ENCODE measurements at regions not wholly inside any gene's neighbourhood (a gene's known extent, or its start where the extent isn't known, plus 50 kb on each side); places are given as distances from the start of the nearest gene placed in this dataset.
"Not testable (repeated sequence)": the region's sequence is repeated elsewhere in the genome, so short reads cannot be mapped to it uniquely, and the experiment has no call there.

GRCh38 chr9:67724885-67725284 lies 133.8 kb upstream of the ANKRD20A1 start:
- H3K4me3 ChIP-seq (ENCODE audit: low read depth in 1 of 2, low read length in 2 of 2); H4K20me1 ChIP-seq (ENCODE audit: insufficient read depth, low read length); H2AFZ ChIP-seq (ENCODE audit: low read depth, low read length); H3K79me2 ChIP-seq (ENCODE audit: insufficient read depth, low read length); H3K27ac ChIP-seq (ENCODE audit: low read length); H3K36me3 ChIP-seq (ENCODE audit: insufficient read depth, low read length); H3K9me3 ChIP-seq (ENCODE audit: insufficient read depth, low read length, severe bottlenecking); ATAC-seq (ENCODE audit: insufficient read depth, low read depth); H3K27me3 ChIP-seq (ENCODE audit: insufficient read depth, low read length, poor library complexity); H3K4me1 ChIP-seq (ENCODE audit: insufficient read depth, low read length); H3K9ac ChIP-seq (ENCODE audit: low read depth, low read length): not testable (repeated sequence)
- H3K4me2 ChIP-seq (ENCODE audit: insufficient read depth, low read length), result peak overlapping the region; percentile 42; the same call in 1 of the 2 replicates
- DNase-seq, result peak; percentile 53

DNA sequence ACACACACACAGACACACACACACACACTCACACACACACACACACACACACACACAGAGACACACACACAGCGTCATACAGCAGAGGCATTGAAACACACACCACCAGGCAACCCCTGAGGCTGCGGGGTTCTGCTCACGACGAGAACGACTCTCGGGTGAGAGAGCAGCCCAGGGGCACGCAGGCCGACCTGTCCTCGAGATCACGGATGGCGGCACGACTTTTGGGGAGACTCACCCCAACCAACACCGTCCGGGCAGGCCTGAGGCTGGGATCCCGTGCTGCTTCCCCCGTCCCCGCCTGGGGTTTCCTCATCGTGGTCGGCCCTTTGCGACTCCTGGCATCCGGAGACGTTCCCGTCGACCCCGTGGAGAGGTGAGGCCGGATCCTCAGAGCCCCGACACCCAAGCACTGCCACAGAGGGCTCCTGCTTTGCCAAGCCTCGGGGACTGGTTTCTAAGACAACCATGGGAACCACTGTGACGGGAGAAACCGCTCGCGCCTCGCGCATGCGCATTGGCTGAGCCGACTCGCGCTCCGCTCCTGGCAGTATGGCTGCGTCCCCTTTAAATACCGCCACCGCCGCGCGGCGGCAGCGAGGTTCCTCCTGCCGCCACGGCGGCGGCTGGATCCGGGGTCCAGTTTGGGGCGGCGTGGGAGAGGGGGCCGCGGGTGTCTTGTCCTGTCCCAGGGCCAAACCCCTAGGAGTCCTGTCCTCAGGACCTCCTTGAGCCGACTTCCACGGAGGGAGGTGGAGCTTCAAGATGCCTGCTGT lies 132.3 kb upstream of the ANKRD20A1 start:
- H3K9ac ChIP-seq (ENCODE audit: low read depth, low read length); H3K9me3 ChIP-seq (ENCODE audit: insufficient read depth, low read length, severe bottlenecking); H3K27me3 ChIP-seq (ENCODE audit: insufficient read depth, low read length, poor library complexity); H3K4me1 ChIP-seq (ENCODE audit: insufficient read depth, low read length); H3K79me2 ChIP-seq (ENCODE audit: insufficient read depth, low read length); H3K36me3 ChIP-seq (ENCODE audit: insufficient read depth, low read length); H3K27ac ChIP-seq (ENCODE audit: low read length); H2AFZ ChIP-seq (ENCODE audit: low read depth, low read length); H4K20me1 ChIP-seq (ENCODE audit: insufficient read depth, low read length): not testable (repeated sequence)
- DNase-seq (peak; percentile 29), ATAC-seq (ENCODE audit: insufficient read depth, low read depth) (peak; percentile 54; the same call in 2 of the 3 replicates)
- peak overlapping the region in 1 of 2 experiments; percentile 44; a peak in 1 of 4 replicates for H3K4me3 ChIP-seq (ENCODE audit: low read depth in 1 of 2, low read length in 2 of 2)
- peak overlapping the region; percentile 36; the same call in 1 of the 2 replicates for H3K4me2 ChIP-seq (ENCODE audit: insufficient read depth, low read length)

DNA sequence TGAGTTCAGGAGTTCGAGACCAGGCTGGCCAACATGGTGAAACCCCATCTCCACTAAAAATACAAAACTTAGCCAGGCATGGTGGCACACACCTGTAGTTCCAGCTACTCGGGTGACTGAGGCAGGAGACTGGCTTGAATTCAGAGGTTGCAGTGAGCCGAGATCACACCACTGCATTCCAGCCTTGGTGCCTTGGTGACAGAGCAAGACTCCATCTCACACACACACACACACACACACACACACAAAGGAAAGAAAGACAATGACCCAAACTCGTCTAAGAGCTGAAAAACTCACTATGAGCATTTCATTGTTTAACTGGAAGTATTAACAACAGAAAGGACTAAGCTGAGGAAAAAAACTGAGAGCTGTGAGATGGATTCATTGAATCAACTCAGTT lies 95.6 kb upstream of the ANKRD20A1 start:
- not testable (repeated sequence) for H3K36me3 ChIP-seq (ENCODE audit: insufficient read depth, low read length); ATAC-seq (ENCODE audit: insufficient read depth, low read depth)

DNA sequence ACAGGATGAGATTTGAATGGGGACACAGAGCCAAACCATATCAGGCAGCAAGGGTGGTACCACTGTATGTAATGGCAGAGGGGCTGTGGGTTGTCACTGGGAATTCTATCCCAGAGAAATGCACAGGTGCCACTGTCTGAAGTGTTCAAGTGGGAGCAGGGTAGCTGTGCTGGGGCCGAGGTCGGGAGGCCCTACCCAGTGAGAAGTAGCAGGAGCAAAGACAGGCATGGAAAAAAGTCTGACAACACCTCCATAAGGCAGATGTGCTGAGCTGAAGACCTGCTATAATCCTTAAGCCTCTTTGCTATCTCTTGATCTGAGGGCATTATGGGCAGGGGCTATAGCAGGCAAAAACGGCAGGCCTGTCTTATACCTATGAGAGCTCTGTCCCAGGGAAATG lies 86.9 kb upstream of the ANKRD20A1 start:
- not testable (repeated sequence) for ATAC-seq (ENCODE audit: insufficient read depth, low read depth); H3K79me2 ChIP-seq (ENCODE audit: insufficient read depth, low read length); H3K36me3 ChIP-seq (ENCODE audit: insufficient read depth, low read length); H3K4me1 ChIP-seq (ENCODE audit: insufficient read depth, low read length); H3K27me3 ChIP-seq (ENCODE audit: insufficient read depth, low read length, poor library complexity); H3K4me2 ChIP-seq (ENCODE audit: insufficient read depth, low read length); H3K9me3 ChIP-seq (ENCODE audit: insufficient read depth, low read length, severe bottlenecking); H3K27ac ChIP-seq (ENCODE audit: low read length); DNase-seq; H3K4me3 ChIP-seq (ENCODE audit: low read depth in 1 of 2, low read length in 2 of 2); H4K20me1 ChIP-seq (ENCODE audit: insufficient read depth, low read length); H3K9ac ChIP-seq (ENCODE audit: low read depth, low read length); H2AFZ ChIP-seq (ENCODE audit: low read depth, low read length)

More for the DNA sequence above, 95.6 kb upstream of the ANKRD20A1 start:
- H3K4me1 ChIP-seq (ENCODE audit: insufficient read depth, low read length); H3K4me3 ChIP-seq (ENCODE audit: low read depth in 1 of 2, low read length in 2 of 2); H3K27ac ChIP-seq (ENCODE audit: low read length); H3K4me2 ChIP-seq (ENCODE audit: insufficient read depth, low read length); H3K9me3 ChIP-seq (ENCODE audit: insufficient read depth, low read length, severe bottlenecking); H2AFZ ChIP-seq (ENCODE audit: low read depth, low read length); H3K27me3 ChIP-seq (ENCODE audit: insufficient read depth, low read length, poor library complexity); H3K79me2 ChIP-seq (ENCODE audit: insufficient read depth, low read length); H4K20me1 ChIP-seq (ENCODE audit: insufficient read depth, low read length); DNase-seq; H3K9ac ChIP-seq (ENCODE audit: low read depth, low read length): not testable (repeated sequence)

GRCh38 chr9:67800170-67800569 lies 58.6 kb upstream of the ANKRD20A1 start:
- H3K79me2 ChIP-seq (ENCODE audit: insufficient read depth, low read length); H3K27ac ChIP-seq (ENCODE audit: low read length); H3K36me3 ChIP-seq (ENCODE audit: insufficient read depth, low read length); H3K4me2 ChIP-seq (ENCODE audit: insufficient read depth, low read length); H4K20me1 ChIP-seq (ENCODE audit: insufficient read depth, low read length); H3K27me3 ChIP-seq (ENCODE audit: insufficient read depth, low read length, poor library complexity); H3K9ac ChIP-seq (ENCODE audit: low read depth, low read length); H3K9me3 ChIP-seq (ENCODE audit: insufficient read depth, low read length, severe bottlenecking); H3K4me3 ChIP-seq (ENCODE audit: low read depth in 1 of 2, low read length in 2 of 2); H2AFZ ChIP-seq (ENCODE audit: low read depth, low read length); ATAC-seq (ENCODE audit: insufficient read depth, low read depth); H3K4me1 ChIP-seq (ENCODE audit: insufficient read depth, low read length): not testable (repeated sequence)
- DNase-seq, result peak; percentile 0
